AG04449 (cell line): ENCODE measurements at regions not wholly inside any gene's neighbourhood (a gene's known extent, or its start where the extent isn't known, plus 50 kb on each side); places are given as distances from the start of the nearest gene placed in this dataset.

Source experiments
- CTCF ChIA-PET: fragments of 350-600 bp; formaldehyde crosslinking; extraction: SDS; loops from one replicate; lab custom pipeline; 2021; ENCODE audit warnings: antibody characterized with exemption; lab: Yijun Ruan, JAX
- POLR2A ChIA-PET: fragments of 400-600, 350-600 bp; formaldehyde crosslinking; extraction: SDS; loops from one replicate; lab custom pipeline; 2020; ENCODE audit warnings: antibody characterized with exemption, inconsistent platforms; lab: Yijun Ruan, JAX
- DNase-seq: peaks from one replicate; pipeline ENCODE4 v3.0.0-alpha.2; 2010; ENCODE audit warnings: low read depth, low spot score
- H3K4me3 ChIP-seq: 2 replicates; pipeline ENCODE4 v1.5.1; 2011; ENCODE audit warnings: low read depth, mild to moderate bottlenecking, control low read depth, low read length
- TF ChIP-seq, protein P1 (sequence below): IDR thresholded peaks from one replicate; pipeline ENCODE4 v1.5.1; 2011; ENCODE audit warnings: mild to moderate bottlenecking, moderate library complexity, low read length, control low read depth, inconsistent platforms; ENCODE audit not compliant: insufficient read depth; ENCODE audit errors: missing control alignments

GRCh38 chr17:17420082-17420481, 56.7 kb upstream of the MED9 start:
- H3K4me3 ChIP-seq, result no peak overlapping the region
- TF ChIP-seq, protein P1, sequence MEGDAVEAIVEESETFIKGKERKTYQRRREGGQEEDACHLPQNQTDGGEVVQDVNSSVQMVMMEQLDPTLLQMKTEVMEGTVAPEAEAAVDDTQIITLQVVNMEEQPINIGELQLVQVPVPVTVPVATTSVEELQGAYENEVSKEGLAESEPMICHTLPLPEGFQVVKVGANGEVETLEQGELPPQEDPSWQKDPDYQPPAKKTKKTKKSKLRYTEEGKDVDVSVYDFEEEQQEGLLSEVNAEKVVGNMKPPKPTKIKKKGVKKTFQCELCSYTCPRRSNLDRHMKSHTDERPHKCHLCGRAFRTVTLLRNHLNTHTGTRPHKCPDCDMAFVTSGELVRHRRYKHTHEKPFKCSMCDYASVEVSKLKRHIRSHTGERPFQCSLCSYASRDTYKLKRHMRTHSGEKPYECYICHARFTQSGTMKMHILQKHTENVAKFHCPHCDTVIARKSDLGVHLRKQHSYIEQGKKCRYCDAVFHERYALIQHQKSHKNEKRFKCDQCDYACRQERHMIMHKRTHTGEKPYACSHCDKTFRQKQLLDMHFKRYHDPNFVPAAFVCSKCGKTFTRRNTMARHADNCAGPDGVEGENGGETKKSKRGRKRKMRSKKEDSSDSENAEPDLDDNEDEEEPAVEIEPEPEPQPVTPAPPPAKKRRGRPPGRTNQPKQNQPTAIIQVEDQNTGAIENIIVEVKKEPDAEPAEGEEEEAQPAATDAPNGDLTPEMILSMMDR, result no peak
- DNase-seq, result no peak
- ChIA-PET POLR2A (no interaction called here), CTCF (no interaction called here)

- TF ChIP-seq, protein P1, result no peak
- DNase-seq, result no peak
- CTCF ChIA-PET, result interaction anchor here (0.8 kb wide), 1 partner anchor 67 kb away, joined by 3 read pairs; no protein-coding TSS in a partner anchor
- no peak overlapping the region for H3K4me3 ChIP-seq
- POLR2A ChIA-PET, result no interaction called here
Measured at GRCh38 chr17:17420561-17421269, 56.1 kb upstream of the MED9 start.

- no peak for DNase-seq
- ChIA-PET CTCF (interaction anchor here (0.8 to 3.2 kb wide), 2 partner anchors 13 to 67 kb away, joined by 3 to 11 read pairs; no protein-coding TSS in a partner anchor), POLR2A (no interaction called here)
- no peak overlapping the region for H3K4me3 ChIP-seq
- TF ChIP-seq, protein P1, result no peak
Measured at GRCh38 chr17:17421346-17422216, 55.2 kb upstream of the MED9 start.

GRCh38 chr17:17422217-17422610, 54.6 kb upstream of the MED9 start:
- ChIA-PET POLR2A (no interaction called here), CTCF (interaction anchor here (0.6 to 3.2 kb wide), 2 partner anchors 12 to 1474 kb away, joined by 3 to 11 read pairs; no protein-coding TSS in a partner anchor)
- TF ChIP-seq, protein P1, result no peak
- DNase-seq, result no peak
- H3K4me3 ChIP-seq, result no peak overlapping the region

DNA sequence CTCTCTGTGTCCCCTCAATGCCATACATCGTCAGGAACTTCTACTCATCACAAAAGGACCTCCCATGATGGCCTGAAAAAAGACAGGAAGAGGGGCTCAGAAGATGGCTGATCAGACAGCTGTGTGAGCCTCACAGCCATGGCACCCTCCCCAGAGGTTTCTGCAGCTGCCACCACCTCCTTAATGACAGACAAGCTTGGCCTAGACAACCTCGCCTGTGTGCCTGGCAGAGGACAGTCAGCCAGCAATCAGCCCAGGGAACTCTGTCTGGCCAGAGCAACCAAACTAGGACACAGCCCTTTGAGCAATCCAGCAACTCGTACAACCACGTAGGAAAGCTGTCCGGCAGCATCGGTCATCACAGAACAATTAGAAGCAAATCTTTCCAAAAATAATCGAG, 54.2 kb upstream of the MED9 start:
- H3K4me3 ChIP-seq, result no peak overlapping the region
- CTCF ChIA-PET, result interaction anchor here (0.6 to 3.2 kb wide), 2 partner anchors 12 to 1473 kb away, joined by 3 to 11 read pairs; no protein-coding TSS in a partner anchor
- DNase-seq, result no peak
- TF ChIP-seq, protein P1, result no peak
- POLR2A ChIA-PET, result no interaction called here

GRCh38 chr17:17423656-17424055, 53.1 kb upstream of the MED9 start:
- H3K4me3 ChIP-seq, result no peak overlapping the region
- POLR2A ChIA-PET, result no interaction called here

More at GRCh38 chr17:17423656-17424055, 53.1 kb upstream of the MED9 start:
- TF ChIP-seq, protein P1, result no peak
- CTCF ChIA-PET, result interaction anchor here (3.2 kb wide), 1 partner anchor 11 kb away, joined by 11 read pairs; no protein-coding TSS in a partner anchor
- DNase-seq, result no peak
